ENCODE measurements at regions not wholly inside any gene's neighbourhood (a gene's known extent, or its start where the extent isn't known, plus 50 kb on each side); places are given as distances from the start of the nearest gene placed in this dataset.
"Not testable (repeated sequence)": the region's sequence is repeated elsewhere in the genome, so short reads cannot be mapped to it uniquely, and the experiment has no call there.

DNA sequence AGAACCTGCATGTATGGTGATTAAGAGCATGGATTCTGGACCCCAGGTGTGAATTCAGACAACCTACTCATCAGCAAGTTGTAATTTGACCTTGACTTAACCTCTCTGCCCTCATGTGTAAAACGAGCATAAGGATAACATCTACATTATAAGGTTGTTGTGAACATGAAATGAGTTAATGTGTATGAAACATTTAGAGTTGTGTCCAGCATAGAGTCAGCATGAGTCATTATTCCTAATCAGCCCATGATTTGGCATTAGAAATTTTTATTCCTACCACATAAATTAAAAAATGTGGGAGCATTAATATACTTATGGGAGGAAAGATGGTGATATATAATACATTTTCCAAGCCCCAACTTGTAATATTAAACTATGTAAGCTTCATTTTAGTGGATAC lies 95.9 kb upstream of the DDHD1 start:
- no peak for DNase-seq

DNA sequence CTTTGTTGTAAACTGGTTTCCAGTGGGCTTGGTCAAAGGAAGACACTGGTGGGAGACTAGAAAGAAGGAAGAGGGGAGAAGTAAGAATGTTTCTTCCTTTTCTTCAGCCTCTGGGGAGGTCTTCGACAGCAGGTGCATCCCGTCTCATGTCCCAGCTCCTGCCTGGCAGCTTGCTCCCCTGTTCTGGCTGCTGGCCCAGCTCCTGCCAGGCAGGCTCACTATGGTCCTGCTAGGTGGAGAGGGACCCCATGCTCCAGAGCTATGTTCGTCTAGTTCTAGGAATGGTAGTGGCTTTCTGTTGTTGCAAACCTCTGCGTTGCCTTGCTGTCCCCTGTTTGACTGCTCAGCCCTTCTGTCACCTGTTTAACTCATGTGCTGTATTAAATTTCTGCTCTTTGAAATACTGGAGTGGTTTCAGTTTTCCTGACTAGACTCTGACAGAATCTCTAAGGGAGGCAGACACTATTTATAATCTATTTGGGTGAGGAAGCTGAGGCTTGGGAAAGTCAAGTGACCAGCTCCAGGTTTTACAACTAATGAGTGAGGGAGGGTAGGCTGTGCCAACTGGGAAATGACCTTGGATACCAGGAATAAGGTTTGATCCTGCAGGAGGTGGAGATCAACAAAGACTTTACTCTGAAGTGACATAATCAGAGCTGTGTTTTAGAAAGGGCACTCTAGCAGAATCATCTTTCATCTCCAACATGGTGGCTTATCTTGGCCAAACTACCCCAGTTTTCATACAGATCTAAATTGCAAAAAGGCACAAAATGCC lies 94.7 kb upstream of the DDHD1 start:
- DNase-seq = no peak

DNA sequence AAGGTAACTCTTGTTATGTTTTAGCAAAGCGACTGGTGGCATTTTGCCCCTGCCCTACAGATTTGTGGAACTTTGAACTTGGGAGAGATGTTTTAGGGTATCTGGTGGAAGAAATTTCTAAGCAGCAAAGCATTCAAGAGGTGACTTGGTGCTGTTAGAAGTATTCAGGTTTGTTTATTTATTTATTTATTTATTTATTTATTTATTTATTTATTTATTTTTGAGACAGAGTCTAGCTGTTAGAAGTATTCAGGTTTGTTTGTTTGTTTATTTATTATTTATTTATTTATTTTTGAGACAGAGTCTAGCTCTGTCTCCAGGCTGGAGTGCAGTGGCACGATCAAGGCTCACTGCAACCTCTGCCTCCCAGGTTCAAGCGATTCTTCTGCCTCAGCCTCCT lies 89.8 kb upstream of the DDHD1 start:
- DNase-seq = not testable (repeated sequence)

DNA sequence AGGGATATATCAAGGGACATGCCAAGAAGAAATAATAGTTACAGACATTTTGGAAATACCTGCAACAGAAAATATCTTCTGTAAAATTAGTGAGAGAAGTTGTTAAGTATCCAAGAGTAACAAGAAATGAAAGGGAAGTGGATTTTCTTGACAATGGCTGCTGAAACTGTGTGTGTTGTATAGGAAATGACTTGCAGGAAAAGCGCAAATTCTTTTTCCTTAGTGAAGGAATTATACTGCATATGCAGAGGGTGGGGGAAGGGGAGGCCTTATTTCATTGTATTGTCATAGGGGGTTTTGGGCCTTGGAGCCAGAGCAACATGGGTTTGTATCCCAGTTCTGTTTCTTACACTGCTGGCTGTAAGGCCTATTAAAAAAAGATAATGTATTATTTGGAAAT lies 84.4 kb upstream of the DDHD1 start:
- no peak for DNase-seq

DNA sequence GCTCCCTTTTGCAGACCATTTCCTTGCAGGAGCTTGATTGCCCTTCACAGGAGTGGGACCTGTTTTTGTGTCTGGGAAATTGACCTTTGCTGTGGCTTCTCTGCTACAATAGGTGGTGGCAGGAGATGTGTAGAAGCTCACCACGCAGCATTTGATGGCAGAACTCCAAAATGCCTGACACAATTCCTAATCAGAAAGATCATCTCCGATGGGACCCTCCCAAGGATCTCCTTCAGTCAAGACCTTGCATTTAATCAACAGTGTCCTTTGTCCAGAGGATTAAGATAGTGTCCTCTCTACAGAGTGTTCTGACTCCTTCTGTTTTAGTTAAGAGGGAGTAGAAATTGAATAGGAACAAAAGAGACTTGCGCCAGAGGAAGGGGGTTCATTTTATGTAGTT lies 83.6 kb upstream of the DDHD1 start:
- DNase-seq = no peak

DNA sequence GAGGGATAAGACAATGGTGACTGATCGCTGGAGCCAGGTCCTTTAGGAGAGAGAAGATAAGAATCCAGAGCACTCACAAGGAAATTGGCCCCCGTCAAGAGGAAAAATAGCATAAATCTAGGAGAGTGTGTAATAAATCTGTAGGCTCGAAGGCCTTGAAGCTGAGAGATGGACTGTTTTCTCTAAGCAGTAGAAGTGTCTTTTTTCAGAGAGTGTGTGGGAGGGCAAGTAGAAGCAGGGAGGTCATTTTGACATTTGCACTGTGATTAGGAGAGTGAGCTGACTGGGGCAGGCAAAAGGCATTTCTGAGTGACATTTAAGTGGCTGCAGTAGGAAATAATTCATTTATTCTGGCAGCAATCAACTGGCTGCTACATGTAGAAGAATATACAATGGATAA lies 78.0 kb upstream of the DDHD1 start:
- no peak for DNase-seq

DNA sequence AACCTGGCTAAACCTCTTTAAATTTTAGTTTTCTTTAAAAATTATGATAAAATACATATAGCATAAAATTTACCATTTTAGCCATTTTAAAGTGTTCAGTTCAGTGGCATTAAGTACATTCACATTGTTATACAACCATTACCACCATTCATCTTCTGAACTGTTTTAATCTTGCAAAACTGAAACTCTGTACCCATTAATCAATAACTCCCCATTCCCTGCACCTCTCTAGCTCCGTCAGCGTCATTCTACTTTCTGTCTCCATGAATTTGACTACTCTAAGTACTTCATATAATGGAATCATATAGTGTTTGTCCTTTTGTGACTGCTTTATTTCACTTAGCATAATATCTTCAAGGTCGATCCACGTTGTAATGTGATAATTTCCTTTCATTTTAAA lies 75.8 kb upstream of the DDHD1 start:
- DNase-seq = no peak

DNA sequence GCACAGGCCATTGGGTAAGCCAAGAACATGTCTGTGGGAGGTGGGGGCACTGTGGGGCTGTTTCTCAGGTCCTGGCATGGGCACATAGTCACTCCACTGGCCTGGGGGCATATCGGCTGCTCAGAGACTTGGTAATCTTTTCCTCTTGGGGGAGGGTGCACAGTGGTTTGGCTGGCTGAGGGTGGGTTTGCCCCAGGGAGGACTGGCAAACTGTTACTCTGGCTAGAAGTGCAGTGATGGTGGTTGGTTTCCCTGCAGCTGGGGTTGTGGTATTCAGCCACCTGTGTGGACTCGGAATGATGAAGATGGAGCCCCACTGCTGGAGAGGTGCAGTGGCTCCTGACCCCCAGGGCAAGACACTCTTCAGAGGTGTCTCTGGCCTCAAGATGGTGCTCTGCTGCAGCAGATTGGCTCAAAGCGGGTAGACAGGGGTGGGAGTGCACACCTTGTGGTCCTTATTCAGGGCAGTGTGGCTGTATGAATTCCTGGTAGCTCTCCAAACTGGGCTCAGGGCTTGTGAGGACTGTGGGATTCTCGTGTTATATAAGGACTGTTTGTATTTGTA lies 74.1 kb upstream of the DDHD1 start:
- DNase-seq = no peak

DNA sequence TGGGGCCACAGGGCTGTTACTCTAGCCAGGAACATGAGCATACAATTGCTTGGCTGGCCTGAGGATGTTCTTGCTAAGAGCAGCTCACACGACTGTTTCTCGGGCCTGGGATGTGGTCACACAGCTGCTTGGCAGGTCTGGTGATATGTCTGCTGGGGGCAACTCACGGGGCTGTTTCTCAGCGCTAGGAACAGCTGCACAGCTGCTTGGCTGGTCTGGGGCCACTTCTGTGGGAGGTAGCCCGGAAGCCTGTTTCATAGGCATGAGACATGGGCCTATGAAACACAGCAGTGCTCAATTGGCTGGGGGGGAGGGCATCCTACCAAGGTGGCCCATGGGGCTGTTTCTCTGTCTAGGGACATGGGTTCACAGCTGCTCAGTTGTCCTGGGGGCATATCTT lies 73.4 kb upstream of the DDHD1 start:
- DNase-seq = no peak

DNA sequence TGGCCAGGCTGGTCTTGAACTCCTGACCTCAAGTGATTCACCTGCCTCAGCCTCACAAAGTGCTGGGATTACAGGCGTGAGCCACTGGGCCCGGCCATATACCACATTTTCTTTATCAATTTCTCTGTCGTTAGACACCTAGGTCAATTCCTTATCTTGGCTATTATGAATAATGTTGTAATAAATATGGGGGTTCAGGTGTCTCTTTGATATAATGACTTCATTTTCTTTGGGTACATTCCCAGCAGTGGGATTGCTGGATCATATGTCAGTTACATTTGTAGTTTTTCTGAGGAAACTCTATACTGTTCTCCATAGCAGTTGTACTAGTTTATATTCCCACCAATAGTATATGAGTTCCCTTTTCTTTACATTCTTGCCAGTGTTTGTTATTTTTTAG lies 67.8 kb upstream of the DDHD1 start:
- DNase-seq = no peak

DNA sequence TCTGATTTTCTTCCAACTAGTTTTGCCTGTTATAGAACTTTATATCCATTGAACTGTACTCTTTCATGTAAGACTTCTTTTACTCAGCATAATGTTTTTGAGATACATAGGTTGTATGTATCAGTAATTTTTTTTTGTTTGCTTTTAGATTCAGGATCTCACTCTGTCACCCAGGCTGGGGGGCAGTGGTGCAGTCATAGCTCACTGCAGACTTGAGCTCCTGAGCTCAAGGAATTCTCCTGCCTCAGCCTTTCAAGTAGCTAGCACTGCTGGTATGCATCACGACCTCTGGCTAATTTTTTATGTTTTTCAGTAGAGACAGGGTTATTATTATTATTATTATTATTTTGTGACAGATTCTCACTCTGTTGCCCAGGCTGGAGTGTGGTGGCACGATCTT lies 65.0 kb upstream of the DDHD1 start:
- DNase-seq = no peak

DNA sequence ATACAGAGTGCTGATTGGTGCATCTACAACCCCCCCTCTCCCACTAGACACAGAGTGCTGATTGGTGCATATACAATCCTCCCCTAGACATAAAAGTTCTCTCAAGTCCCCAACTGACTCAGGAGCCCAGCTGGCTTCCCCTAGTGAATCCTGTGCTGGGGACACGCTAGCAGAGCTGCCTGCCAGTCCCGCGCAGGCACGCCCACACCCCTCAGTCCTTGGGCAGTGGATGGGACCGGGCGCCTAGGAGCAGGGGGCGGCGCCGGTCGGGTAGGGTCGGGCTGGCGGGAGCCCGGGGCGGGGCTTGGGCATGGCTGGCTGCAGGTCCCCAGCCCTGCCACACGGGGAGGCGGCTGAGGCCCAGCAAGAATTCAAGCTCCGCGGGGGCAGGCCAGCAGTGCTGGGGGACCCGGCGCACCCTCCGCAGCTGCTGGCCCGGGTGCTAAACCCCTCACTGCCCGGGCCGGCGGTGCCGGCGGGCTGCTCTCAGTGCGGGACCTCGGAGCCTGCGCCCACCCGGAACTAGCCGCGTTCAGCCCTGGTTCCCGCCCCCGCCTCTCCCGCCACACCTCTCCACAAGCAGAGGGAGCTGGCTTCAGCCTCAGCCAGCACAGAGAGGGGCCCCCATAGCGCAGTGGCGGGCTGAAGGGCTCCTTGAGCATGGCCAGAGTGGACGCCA lies 64.3 kb upstream of the DDHD1 start:
- DNase-seq = peak; percentile 54

DNA sequence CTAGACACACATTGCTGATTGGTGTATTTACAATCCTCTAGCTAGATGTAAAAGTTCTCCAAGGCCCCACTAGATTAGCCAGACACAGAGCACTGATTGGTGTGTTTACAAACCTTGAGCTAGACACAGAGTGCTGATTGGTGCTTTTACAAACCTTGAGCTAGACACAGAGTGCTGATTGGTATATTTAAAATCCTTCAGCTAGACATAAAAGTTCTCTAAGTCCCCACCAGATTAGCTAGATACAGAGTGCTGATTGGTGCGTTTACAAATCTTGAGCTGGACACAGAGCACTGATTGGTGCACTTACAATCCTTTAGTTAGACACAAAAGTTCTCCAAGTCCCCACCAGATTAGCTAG lies 63.8 kb upstream of the DDHD1 start:
- DNase-seq = peak; percentile 3

DNA sequence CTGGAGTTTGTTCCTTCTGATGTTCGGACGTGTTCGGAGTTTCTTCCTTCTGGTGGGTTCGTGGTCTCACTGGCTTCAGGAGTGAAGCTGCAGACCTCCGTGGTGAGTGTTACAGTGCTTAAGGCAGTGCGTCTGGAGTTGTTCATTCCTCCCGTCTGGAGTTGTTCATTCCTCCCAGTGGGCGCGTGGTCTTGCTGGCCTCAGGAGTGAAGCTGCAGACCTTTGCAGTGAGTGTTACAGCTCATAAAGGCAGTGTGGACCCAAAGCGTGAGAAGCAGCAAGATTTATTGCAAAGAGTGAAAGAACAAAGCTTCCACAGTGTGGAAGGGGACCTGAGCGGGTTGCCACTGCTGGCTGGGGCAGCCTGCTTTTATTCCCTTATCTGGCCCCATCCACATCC lies 63.4 kb upstream of the DDHD1 start:
- not testable (repeated sequence) for DNase-seq

DNA sequence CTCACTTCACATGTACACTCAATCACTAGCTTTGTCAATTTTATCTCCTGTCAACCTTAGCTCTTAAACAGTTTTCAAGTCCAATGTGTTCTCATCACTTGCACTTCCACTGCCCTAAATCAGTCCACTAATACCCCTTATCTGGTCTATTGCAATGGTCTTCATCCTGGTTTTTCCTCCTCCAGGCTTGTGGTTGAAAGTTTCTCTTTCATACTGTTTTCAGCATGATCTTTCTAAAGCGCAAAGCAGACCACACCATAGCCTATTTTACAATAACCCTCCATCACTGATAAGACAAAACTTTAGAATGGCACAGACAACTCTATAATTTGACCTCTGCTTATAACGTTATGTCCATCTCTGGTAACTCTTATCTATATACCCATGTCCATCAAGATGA lies 62.0 kb upstream of the DDHD1 start:
- DNase-seq = no peak

DNA sequence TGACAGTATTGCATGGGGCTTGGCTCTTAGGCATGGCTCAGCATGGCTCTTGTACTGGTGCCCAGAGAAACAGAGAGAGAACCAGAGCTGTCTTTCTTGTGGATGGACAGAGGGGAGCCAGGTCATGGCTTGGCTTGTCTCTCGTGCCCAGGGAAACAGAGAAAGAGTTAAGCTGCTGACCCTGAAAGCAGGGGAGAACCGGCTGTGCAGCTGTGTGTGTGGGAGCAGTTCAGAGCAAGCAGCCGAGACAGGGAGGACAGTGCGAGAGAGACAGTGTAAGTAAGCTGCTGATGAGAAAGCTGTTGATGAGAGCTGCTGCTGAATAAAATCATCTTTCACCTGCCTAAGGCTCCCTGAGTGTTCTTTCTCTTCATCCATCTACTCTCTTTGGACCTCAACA lies 61.3 kb upstream of the DDHD1 start:
- no peak for DNase-seq

DNA sequence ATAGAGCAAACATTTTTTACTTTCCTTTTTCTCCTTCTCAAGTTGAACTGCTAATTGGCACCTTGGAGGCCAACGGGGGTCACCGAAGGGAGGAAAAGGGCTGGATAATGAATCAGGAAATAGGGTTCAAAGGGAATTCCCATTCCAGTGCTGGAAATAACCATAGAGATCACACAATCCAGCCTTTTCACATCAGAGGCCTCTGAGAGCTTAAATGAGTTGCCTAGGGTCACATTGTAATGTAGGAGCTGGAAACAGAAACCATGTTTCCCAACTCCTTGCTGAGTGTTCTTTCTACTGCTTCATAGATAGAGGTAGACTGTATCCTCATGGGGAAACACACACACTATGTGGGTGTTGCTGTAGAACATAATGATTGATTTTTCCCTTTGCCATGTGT lies 60.6 kb upstream of the DDHD1 start:
- DNase-seq = no peak

DNA sequence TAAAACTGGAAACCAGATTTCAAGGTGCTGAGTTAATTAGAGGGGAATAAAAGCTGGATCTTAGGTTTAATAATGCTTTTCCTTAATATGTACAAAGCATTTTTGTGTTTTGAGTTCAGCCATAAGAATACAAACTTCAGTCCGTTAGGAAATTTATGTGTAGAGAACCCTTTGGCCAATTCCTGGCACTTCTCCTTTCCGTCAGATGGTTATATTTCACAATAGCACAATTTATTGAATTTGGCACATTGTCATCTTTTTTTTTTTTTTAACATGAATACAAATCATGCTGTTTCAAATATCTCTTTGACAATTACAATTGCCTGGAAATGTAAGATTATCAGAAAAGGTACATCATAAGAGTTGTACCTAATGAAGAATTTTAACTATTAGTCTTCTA lies 56.2 kb upstream of the DDHD1 start:
- no peak for DNase-seq

Measured in CD4-positive, alpha-beta T cell treated with Interleukin-4 for 4 hours (primary cell).